Amniotic epithelial cell (primary cell): ENCODE measurements at regions not wholly inside any gene's neighbourhood (a gene's known extent, or its start where the extent isn't known, plus 50 kb on each side); places are given as distances from the start of the nearest gene placed in this dataset.
"Not testable (repeated sequence)": the region's sequence is repeated elsewhere in the genome, so short reads cannot be mapped to it uniquely, and the experiment has no call there.

Experiments used
- DNase-seq: peaks from one replicate; pipeline ENCODE4 v3.0.0-alpha.2; 2010; ENCODE audit warnings: low read depth

DNA sequence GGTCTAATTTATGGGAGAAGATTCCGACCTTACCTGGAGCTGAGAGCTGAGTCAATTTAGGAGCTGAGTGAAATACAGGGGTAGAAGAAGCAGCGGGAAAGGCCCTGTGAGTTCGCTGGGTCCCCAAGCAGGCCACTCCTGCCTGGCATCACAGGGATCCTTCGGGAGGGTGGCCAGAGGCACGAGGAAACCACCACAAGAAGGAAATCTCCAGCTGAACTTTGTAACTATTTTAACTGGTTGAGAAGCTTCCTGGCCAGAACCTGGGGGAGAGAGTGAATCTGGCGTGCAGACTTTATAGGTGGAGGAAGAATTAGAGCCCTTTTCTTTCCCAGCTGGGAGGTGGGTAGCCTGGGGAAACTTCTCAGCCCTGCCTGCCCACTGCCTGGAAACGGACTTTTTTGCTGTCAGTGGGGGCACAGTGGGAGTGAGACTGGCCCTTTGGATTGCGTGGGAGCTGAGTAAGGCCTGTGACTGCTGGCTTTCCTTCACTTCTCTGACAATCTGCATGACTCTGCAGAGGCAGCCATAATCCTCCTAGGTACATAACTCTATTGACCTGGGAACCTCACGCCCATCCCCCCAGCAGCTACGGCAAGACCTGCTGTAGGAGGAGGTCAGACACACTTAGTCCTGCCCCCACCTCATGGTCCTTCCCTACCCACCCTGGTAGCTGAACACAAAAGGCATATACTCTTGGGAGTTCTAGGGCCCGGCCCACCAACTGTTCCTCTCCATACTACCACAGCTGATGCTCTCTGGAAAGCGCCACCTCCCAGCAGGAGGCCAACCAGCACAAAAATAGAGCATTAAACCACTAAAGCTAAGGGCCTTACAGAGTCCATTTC is 340.7 kb downstream of the CNTN3 start:
- DNase-seq = no peak

- no peak for DNase-seq
Measured at GRCh38 chr3:74273091-74273490, 341.4 kb downstream of the CNTN3 start.

- DNase-seq = no peak
Measured at GRCh38 chr3:74271541-74271940, 342.9 kb downstream of the CNTN3 start.

DNA sequence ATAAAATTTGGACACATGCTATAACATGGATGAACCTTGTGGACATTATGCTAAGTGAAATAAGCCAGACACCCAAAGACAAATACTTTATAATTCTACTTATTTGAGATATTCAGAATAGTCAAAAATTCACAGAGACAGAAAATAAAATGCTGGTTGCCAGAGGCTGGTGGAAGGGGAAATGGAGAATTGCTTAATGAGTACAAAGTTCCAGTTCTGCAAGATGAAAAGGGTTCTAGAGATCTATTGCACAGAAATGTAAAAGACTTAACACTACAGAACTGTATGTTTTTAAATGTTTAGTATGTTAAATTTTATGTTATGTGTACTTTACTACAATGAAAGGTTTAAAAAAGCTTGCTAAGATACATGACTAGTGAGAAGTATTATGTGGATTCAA is 344.8 kb downstream of the CNTN3 start:
- no peak for DNase-seq

- no peak for DNase-seq
Measured at GRCh38 chr3:74268753-74269152, 345.7 kb downstream of the CNTN3 start.

DNA sequence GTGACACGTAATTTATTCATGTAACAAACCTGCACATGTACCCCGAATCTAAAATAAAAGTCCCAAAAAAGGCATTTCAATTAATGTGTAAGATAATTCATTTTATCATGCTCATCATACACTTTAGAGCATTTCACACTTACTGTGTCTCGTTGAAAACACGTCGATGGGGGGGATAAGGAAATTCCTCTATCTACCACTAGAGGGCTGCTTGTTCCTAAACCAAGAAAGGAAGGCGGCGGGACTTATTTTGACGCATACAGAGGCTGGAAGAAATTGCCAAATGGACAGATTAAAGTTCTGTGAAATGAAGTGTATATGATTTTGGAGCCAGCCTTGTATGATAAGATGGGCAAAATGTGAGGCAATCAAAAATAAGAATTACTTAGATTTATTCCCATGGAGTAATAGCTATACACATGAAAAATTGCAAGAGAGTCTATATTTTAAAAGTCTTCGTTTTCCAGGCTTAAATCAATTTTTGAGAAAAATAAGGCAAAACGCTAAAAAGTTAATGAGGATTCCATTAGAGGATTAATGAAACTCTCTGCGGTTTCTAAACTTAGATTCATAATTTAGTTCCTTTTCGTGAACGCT is 346.8 kb downstream of the CNTN3 start:
- peak; percentile 35 for DNase-seq

GRCh38 chr3:74267131-74267530 is 347.3 kb downstream of the CNTN3 start:
- no peak for DNase-seq

DNA sequence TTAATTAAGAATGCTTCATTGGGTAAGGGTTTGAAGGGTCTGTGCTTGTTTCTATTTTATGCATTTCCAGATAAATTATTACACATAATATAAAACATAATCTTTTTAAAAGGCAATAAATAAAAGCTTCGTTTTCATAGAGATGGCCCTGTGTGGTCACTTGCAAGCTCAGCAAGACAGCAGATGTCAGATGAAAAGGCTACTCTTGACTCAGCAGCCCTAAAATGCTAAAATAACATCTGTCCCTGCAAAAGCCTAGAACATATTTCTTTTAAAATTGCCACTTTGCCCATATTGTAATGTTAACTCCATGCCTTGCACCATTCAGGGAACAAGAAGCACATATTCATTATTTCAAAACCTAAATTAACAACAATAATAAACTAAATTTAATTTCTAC is 349.4 kb downstream of the CNTN3 start:
- no peak for DNase-seq

GRCh38 chr3:74263031-74263430 is 351.4 kb downstream of the CNTN3 start:
- no peak for DNase-seq

DNA sequence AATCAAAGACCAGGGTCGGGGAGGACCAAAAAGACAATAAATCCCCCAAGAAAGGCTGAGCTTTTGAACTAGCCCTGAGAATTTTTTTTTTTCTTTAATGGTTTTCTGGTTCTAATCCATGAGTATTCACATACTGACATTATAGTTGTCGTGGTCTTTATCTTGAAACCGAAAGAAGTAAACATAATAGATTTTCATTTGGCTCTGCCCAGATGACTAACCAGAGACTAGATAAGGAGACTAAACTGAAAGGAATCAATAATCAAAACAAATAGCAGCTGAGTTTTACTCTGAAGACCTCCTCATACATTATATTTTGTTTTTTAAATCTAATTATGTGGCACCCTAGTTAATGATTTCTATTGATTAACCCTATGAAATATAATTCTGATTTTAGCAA is 381.4 kb downstream of the CNTN3 start:
- no peak for DNase-seq

GRCh38 chr3:74217467-74217866 is 397.0 kb downstream of the CNTN3 start:
- no peak for DNase-seq

DNA sequence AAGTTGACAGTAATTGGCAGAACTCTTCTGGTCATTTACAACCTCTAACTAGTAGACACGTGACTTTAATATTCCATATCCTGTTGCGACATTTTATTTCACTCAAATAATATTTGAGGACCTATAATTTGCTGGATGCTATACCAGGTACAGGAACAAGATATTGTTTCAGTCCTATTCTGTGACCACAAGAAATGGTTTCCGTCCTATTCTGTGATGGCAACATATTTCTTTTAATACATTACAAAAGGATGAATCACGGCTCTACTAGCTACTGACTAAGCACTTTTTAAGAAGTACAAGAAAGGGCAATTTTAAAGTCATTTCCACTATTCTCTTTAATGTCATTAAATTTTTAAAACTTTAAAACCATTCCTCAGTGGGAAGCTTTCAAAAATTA is 400.2 kb downstream of the CNTN3 start:
- DNase-seq = no peak

DNA sequence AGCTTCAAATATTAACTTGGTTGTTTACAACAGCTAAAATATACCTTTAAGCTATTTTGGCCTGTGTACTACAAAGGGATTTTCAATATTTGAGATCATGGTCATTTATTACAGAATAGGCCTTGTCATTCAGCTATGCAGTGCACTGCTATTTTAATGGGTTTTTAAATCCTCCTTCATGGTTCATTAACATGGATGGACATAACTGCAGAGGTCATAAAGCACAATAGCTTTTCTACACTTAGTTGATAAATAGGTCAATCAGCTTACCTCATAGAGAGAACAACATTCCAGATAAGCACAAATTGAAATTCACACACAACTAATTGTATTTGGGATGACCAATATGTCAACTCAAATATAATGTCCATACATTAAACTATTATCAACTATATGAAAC is 403.7 kb downstream of the CNTN3 start:
- no peak for DNase-seq

- no peak for DNase-seq
Measured at GRCh38 chr3:74200952-74201351, 413.5 kb downstream of the CNTN3 start.

- not testable (repeated sequence) for DNase-seq
Measured at GRCh38 chr3:74178664-74179063, 435.8 kb downstream of the CNTN3 start.

GRCh38 chr3:74173090-74173489 is 441.4 kb downstream of the CNTN3 start:
- DNase-seq = no peak

GRCh38 chr3:74167926-74168325 is 446.5 kb downstream of the CNTN3 start:
- DNase-seq = no peak

- no peak for DNase-seq
Measured at GRCh38 chr3:74165211-74165610, 449.2 kb downstream of the CNTN3 start.

- no peak for DNase-seq
Measured at GRCh38 chr3:74149466-74149865, 465.0 kb downstream of the CNTN3 start.

- DNase-seq = no peak
Measured at GRCh38 chr3:74145277-74145676, 469.2 kb downstream of the CNTN3 start.

GRCh38 chr3:74139648-74140047 is 474.8 kb downstream of the CNTN3 start:
- DNase-seq = no peak

DNA sequence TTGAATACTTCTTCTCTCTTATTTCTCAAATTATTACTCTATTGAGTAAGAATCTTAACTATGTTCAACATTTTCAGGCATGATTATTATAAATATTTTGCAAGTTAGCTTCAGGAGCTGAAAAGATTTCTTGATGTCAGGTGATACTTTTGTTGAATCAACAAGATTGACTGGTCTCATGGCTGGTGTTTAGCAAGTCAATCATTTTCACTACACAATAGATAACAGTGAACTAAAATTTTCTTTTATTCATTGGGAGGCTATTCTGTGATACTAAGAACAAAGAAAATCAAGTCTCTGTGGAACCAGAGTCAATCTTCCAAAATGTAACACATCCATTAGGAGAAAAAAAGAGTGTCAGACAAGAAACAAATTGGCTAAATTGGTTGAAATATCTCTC is 476.7 kb downstream of the CNTN3 start:
- DNase-seq = no peak

GRCh38 chr3:74135808-74136207 is 478.7 kb downstream of the CNTN3 start:
- no peak for DNase-seq

DNA sequence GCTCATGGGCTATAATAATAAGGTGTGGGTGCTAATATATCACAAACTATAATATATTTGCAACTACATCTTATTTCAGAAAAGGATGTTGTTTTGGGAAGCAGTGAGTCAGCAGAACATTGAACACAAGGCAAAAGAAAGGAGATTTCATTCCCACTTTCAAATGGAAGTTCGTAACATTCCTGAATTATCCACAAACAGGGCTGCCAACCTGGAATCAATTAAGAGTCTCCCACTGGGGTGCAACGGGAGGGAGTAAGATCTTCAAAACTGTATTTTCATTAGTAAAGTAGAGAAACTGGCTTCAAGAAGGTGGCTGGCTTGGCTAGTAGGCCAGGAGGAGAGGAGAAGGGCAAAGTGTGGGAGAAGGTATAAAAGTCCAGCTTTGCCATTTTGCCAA is 479.6 kb downstream of the CNTN3 start:
- no peak for DNase-seq
